OCI-LY1 (cell line): ENCODE measurements at regions not wholly inside any gene's neighbourhood (a gene's known extent, or its start where the extent isn't known, plus 50 kb on each side); places are given as distances from the start of the nearest gene placed in this dataset.
"Not testable (repeated sequence)": the region's sequence is repeated elsewhere in the genome, so short reads cannot be mapped to it uniquely, and the experiment has no call there.

Experiments used
- EZH2 ChIP-seq: fragments of 200-600 bp; sonication (generic), shearing (Covaris generic); IDR thresholded peaks from 2 replicates; pipeline ENCODE4 v1.8.0; 2017; ENCODE audit warnings: borderline replicate concordance, mixed run types, mild to moderate bottlenecking, antibody characterized with exemption, low read length, moderate library complexity, mixed read lengths
- TF ChIP-seq, protein P1 (sequence below): fragments of 200-600 bp; sonication (generic), shearing (Covaris generic); IDR thresholded peaks from 2 replicates; pipeline ENCODE4 v1.5.1; 2017; ENCODE audit warnings: mild to moderate bottlenecking, antibody characterized with exemption, low read length, moderate library complexity, mixed read lengths

- TF ChIP-seq, protein P1, sequence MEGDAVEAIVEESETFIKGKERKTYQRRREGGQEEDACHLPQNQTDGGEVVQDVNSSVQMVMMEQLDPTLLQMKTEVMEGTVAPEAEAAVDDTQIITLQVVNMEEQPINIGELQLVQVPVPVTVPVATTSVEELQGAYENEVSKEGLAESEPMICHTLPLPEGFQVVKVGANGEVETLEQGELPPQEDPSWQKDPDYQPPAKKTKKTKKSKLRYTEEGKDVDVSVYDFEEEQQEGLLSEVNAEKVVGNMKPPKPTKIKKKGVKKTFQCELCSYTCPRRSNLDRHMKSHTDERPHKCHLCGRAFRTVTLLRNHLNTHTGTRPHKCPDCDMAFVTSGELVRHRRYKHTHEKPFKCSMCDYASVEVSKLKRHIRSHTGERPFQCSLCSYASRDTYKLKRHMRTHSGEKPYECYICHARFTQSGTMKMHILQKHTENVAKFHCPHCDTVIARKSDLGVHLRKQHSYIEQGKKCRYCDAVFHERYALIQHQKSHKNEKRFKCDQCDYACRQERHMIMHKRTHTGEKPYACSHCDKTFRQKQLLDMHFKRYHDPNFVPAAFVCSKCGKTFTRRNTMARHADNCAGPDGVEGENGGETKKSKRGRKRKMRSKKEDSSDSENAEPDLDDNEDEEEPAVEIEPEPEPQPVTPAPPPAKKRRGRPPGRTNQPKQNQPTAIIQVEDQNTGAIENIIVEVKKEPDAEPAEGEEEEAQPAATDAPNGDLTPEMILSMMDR, result not testable (repeated sequence)
- TF ChIP-seq EZH2, result not testable (repeated sequence)
These were observed 55.4 kb upstream of the TRIM77 start for GRCh38 chr11:89654669-89655068.
